NB4 (cell line): ENCODE measurements at regions not wholly inside any gene's neighbourhood (a gene's known extent, or its start where the extent isn't known, plus 50 kb on each side); places are given as distances from the start of the nearest gene placed in this dataset.

ENCODE experiments used
- CTCF ChIP-seq: IDR thresholded peaks from one replicate; pipeline ENCODE4 v1.5.1; 2012; ENCODE audit warnings: low read depth, low read length
- MAX ChIP-seq: IDR thresholded peaks from 2 replicates; pipeline ENCODE4 v1.6.1; 2011; ENCODE audit warnings: low read depth, low read length
- MYC ChIP-seq: IDR thresholded peaks from 2 replicates; pipeline ENCODE4 v1.6.1; 2011; ENCODE audit warnings: low read depth, low read length

- TF ChIP-seq CTCF = no peak
- no peak for TF ChIP-seq MAX
- no peak for TF ChIP-seq MYC
These were observed 78.0 kb upstream of the TNC start for GRCh38 chr9:115195912-115196311.
